ENCODE measurements at regions not wholly inside any gene's neighbourhood (a gene's known extent, or its start where the extent isn't known, plus 50 kb on each side); places are given as distances from the start of the nearest gene placed in this dataset.

GRCh38 chr10:59463909-59464308 lies 101.6 kb upstream of the FAM13C start (continued):
- TF ChIP-seq CHD2 (IDR thresholded peaks at IDR 0.05; ENCODE audit: low read length, partially characterized antibody), result no peak

- TF ChIP-seq HOXB13 (CRISPR knock-in tag; IDR thresholded peaks at IDR 0.05; ENCODE audit: low read depth) (no peak), HOXA7 (CRISPR knock-in tag; IDR thresholded peaks at IDR 0.05) (no peak), TP53 (CRISPR knock-in tag; IDR thresholded peaks at IDR 0.05) (no peak), SMC3 (IDR thresholded peaks at IDR 0.05) (no peak), MAFK (IDR thresholded peaks at IDR 0.05; ENCODE audit: partially characterized antibody) (no peak), FOSB (CRISPR knock-in tag; IDR thresholded peaks at IDR 0.05) (no peak), EHMT2 (IDR thresholded peaks at IDR 0.05; ENCODE audit: low read depth) (no peak), JUNB (IDR thresholded peaks at IDR 0.05) (no peak), HEYL (CRISPR knock-in tag; IDR thresholded peaks at IDR 0.05) (no peak), EP300 (IDR thresholded peaks at IDR 0.05) (no peak)
- H3K4me3 ChIP-seq, result no peak overlapping the region
- 30% methylated on average over 3 of the region's 3 CpGs for WGBS (ENCODE audit: missing lambda C conversion rate)
- H3K4me2 ChIP-seq, result no peak overlapping the region
- H3K9me3 ChIP-seq, result no peaks in the 10 kb centered on the region
- H3K4me1 ChIP-seq, result no peaks in the 10 kb centered on the region
- ATAC-seq (no peak), DNase-seq (ENCODE audit: low read depth in 1 of 2, low spot score in 1 of 2) (no peak), FAIRE-seq (no peak)
- H3K27ac ChIP-seq, result no peak overlapping the region
- CTCF ChIA-PET, result no interaction called here
- POLR2A ChIA-PET, result interaction anchor here (0.7 kb wide), 1 partner anchor 9 kb away, joined by 4 read pairs; no protein-coding TSS in a partner anchor
These were observed 98.3 kb upstream of the FAM13C start for GRCh38 chr10:59460601-59461000.

- Histone ChIP-seq H3K9me3 (no peaks in the 10 kb centered on the region), H3K4me2 (no peak overlapping the region), H3K27ac (no peak overlapping the region), H3K4me1 (no peaks in the 10 kb centered on the region), H3K4me3 (no peak overlapping the region)
- 10% methylated on average over 2 of the region's 2 CpGs for WGBS (ENCODE audit: missing lambda C conversion rate)
- TF ChIP-seq ESRRA (IDR thresholded peaks at IDR 0.05; ENCODE audit: borderline replicate concordance, low read length) (no peak), E2F6 (IDR thresholded peaks at IDR 0.05; ENCODE audit: borderline replicate concordance, low read depth) (no peak), USF2 (IDR thresholded peaks at IDR 0.05) (no peak), POLR2A (IDR thresholded peaks at IDR 0.05; ENCODE audit: low read length) (no peak), ATOH8 (CRISPR knock-in tag; IDR thresholded peaks at IDR 0.05; ENCODE audit: low read depth) (no peak), MYC (IDR thresholded peaks at IDR 0.05; ENCODE audit: borderline replicate concordance, low read length) (no peak), MAZ (IDR thresholded peaks at IDR 0.05; ENCODE audit: borderline replicate concordance, low read depth, low read length) (no peak), RCOR1 (IDR thresholded peaks at IDR 0.05; ENCODE audit: low read depth, low read length) (no peak), GATA3 (IDR thresholded peaks at IDR 0.05; ENCODE audit: borderline replicate concordance) (no peak), SMC3 (IDR thresholded peaks at IDR 0.05) (no peak), BCL3 (IDR thresholded peaks at IDR 0.05) (no peak), ZC3H11A (IDR thresholded peaks at IDR 0.05) (no peak), CTCF (IDR thresholded peaks at IDR 0.05) (no peak), HDAC2 (IDR thresholded peaks at IDR 0.05) (no peak), CHD4 (IDR thresholded peaks at IDR 0.05; ENCODE audit: borderline replicate concordance) (no peak), ELK1 (IDR thresholded peaks at IDR 0.05; ENCODE audit: low read depth, low read length) (no peak), EP300 (IDR thresholded peaks at IDR 0.05) (no peak), ZSCAN20 (CRISPR knock-in tag; IDR thresholded peaks at IDR 0.05) (no peak)
- CTCF ChIA-PET, result no interaction called here
- ATAC-seq, result no peak
- DNase-seq (ENCODE audit: low read depth in 1 of 2, low spot score in 1 of 2), result no peak
- POLR2A ChIA-PET, result no interaction called here
- FAIRE-seq, result no peak
These were observed 93.8 kb upstream of the FAM13C start for GRCh38 chr10:59456199-59456598.
